ENCODE measurements at regions not wholly inside any gene's neighbourhood (a gene's known extent, or its start where the extent isn't known, plus 50 kb on each side); places are given as distances from the start of the nearest gene placed in this dataset.

- H3K4me1 ChIP-seq (ENCODE audit: control insufficient read depth, insufficient read depth, low read length), result peaks cover 32% of the 10 kb centered on the region
- no peak overlapping the region for H3K27ac ChIP-seq (ENCODE audit: low read length)
- H3K27me3 ChIP-seq (ENCODE audit: control insufficient read depth, insufficient read depth, low read length), result peaks cover 38% of the 10 kb centered on the region
- no peak for DNase-seq
- peaks cover 2% of the 10 kb centered on the region for H3K9me3 ChIP-seq (replicated peaks; ENCODE audit: control insufficient read depth, low read depth, low read length)
- 82% methylated on average over 8 of the region's 25 CpGs for WGBS (ENCODE audit: insufficient coverage)
- H3K36me3 ChIP-seq (ENCODE audit: control insufficient read depth, insufficient read depth, low read length), result no peaks in the 10 kb centered on the region
- H3K4me3 ChIP-seq (ENCODE audit: low read length), result no peak overlapping the region
Measured at GRCh38 chr12:132416121-132416673, 73.8 kb upstream of the FBRSL1 start.

- Histone ChIP-seq H3K9me3 (replicated peaks; ENCODE audit: control insufficient read depth, low read depth, low read length) (no peaks in the 10 kb centered on the region), H3K27ac (ENCODE audit: low read length) (no peak overlapping the region), H3K36me3 (ENCODE audit: control insufficient read depth, insufficient read depth, low read length) (no peaks in the 10 kb centered on the region), H3K4me1 (ENCODE audit: control insufficient read depth, insufficient read depth, low read length) (peaks cover 32% of the 10 kb centered on the region), H3K4me3 (ENCODE audit: low read length) (no peak overlapping the region), H3K27me3 (ENCODE audit: control insufficient read depth, insufficient read depth, low read length) (peaks cover 33% of the 10 kb centered on the region)
- no peak for DNase-seq
- WGBS (ENCODE audit: insufficient coverage), result 50% methylated on average over 24 of the region's 25 CpGs
Measured at GRCh38 chr12:132415327-132416120, 74.4 kb upstream of the FBRSL1 start.

- Histone ChIP-seq H3K4me1 (ENCODE audit: control insufficient read depth, insufficient read depth, low read length) (peaks cover 31% of the 10 kb centered on the region), H3K4me3 (ENCODE audit: low read length) (no peak overlapping the region), H3K27ac (ENCODE audit: low read length) (no peak overlapping the region), H3K9me3 (replicated peaks; ENCODE audit: control insufficient read depth, low read depth, low read length) (no peaks in the 10 kb centered on the region), H3K27me3 (ENCODE audit: control insufficient read depth, insufficient read depth, low read length) (peaks cover 32% of the 10 kb centered on the region), H3K36me3 (ENCODE audit: control insufficient read depth, insufficient read depth, low read length) (no peaks in the 10 kb centered on the region)
- DNase-seq, result peak; percentile 90
- WGBS (ENCODE audit: insufficient coverage), result 13% methylated on average over 28 of the region's 30 CpGs
Measured at GRCh38 chr12:132414634-132415326, 75.2 kb upstream of the FBRSL1 start.

GRCh38 chr12:132413931-132414588 is 75.9 kb upstream of the FBRSL1 start:
- no peak overlapping the region for H3K27ac ChIP-seq (ENCODE audit: low read length)
- no peaks in the 10 kb centered on the region for H3K36me3 ChIP-seq (ENCODE audit: control insufficient read depth, insufficient read depth, low read length)
- peaks cover 27% of the 10 kb centered on the region for H3K4me1 ChIP-seq (ENCODE audit: control insufficient read depth, insufficient read depth, low read length)
- H3K4me3 ChIP-seq (ENCODE audit: low read length), result no peak overlapping the region
- no peak for DNase-seq
- no peaks in the 10 kb centered on the region for H3K9me3 ChIP-seq (replicated peaks; ENCODE audit: control insufficient read depth, low read depth, low read length)
- 28% methylated on average over 30 of the region's 36 CpGs for WGBS (ENCODE audit: insufficient coverage)
- peaks cover 27% of the 10 kb centered on the region for H3K27me3 ChIP-seq (ENCODE audit: control insufficient read depth, insufficient read depth, low read length)

GRCh38 chr12:132411457-132411856 is 78.5 kb upstream of the FBRSL1 start:
- peaks cover 29% of the 10 kb centered on the region for H3K27me3 ChIP-seq (ENCODE audit: control insufficient read depth, insufficient read depth, low read length)
- no peaks in the 10 kb centered on the region for H3K36me3 ChIP-seq (ENCODE audit: control insufficient read depth, insufficient read depth, low read length)
- no peaks in the 10 kb centered on the region for H3K9me3 ChIP-seq (replicated peaks; ENCODE audit: control insufficient read depth, low read depth, low read length)
- H3K27ac ChIP-seq (ENCODE audit: low read length), result no peak overlapping the region
- WGBS (ENCODE audit: insufficient coverage), result 95% methylated on average over 3 of the region's 7 CpGs
- no peak overlapping the region for H3K4me3 ChIP-seq (ENCODE audit: low read length)
- peaks cover 35% of the 10 kb centered on the region for H3K4me1 ChIP-seq (ENCODE audit: control insufficient read depth, insufficient read depth, low read length)
- DNase-seq, result no peak

GRCh38 chr12:132410849-132411248 is 79.1 kb upstream of the FBRSL1 start:
- H3K9me3 ChIP-seq (replicated peaks; ENCODE audit: control insufficient read depth, low read depth, low read length), result no peaks in the 10 kb centered on the region
- no peak overlapping the region for H3K4me3 ChIP-seq (ENCODE audit: low read length)
- peaks cover 30% of the 10 kb centered on the region for H3K27me3 ChIP-seq (ENCODE audit: control insufficient read depth, insufficient read depth, low read length)
- H3K4me1 ChIP-seq (ENCODE audit: control insufficient read depth, insufficient read depth, low read length), result peaks cover 37% of the 10 kb centered on the region
- WGBS (ENCODE audit: insufficient coverage), result 83% methylated on average over 8 of the region's 14 CpGs
- no peaks in the 10 kb centered on the region for H3K36me3 ChIP-seq (ENCODE audit: control insufficient read depth, insufficient read depth, low read length)
- no peak for DNase-seq
- H3K27ac ChIP-seq (ENCODE audit: low read length), result no peak overlapping the region

- Histone ChIP-seq H3K4me1 (ENCODE audit: control insufficient read depth, insufficient read depth, low read length) (peaks cover 37% of the 10 kb centered on the region), H3K36me3 (ENCODE audit: control insufficient read depth, insufficient read depth, low read length) (no peaks in the 10 kb centered on the region), H3K9me3 (replicated peaks; ENCODE audit: control insufficient read depth, low read depth, low read length) (no peaks in the 10 kb centered on the region), H3K27me3 (ENCODE audit: control insufficient read depth, insufficient read depth, low read length) (peaks cover 29% of the 10 kb centered on the region), H3K4me3 (ENCODE audit: low read length) (no peak overlapping the region), H3K27ac (ENCODE audit: low read length) (no peak overlapping the region)
- 71% methylated on average over 18 of the region's 18 CpGs for WGBS (ENCODE audit: insufficient coverage)
- DNase-seq, result no peak
Measured at GRCh38 chr12:132410296-132410625, 79.7 kb upstream of the FBRSL1 start.

GRCh38 chr12:132409495-132410295 is 80.3 kb upstream of the FBRSL1 start:
- Histone ChIP-seq H3K27me3 (ENCODE audit: control insufficient read depth, insufficient read depth, low read length) (peaks cover 25% of the 10 kb centered on the region), H3K36me3 (ENCODE audit: control insufficient read depth, insufficient read depth, low read length) (no peaks in the 10 kb centered on the region), H3K27ac (ENCODE audit: low read length) (no peak overlapping the region), H3K4me1 (ENCODE audit: control insufficient read depth, insufficient read depth, low read length) (peaks cover 35% of the 10 kb centered on the region), H3K4me3 (ENCODE audit: low read length) (no peak overlapping the region), H3K9me3 (replicated peaks; ENCODE audit: control insufficient read depth, low read depth, low read length) (no peaks in the 10 kb centered on the region)
- 85% methylated on average over 32 of the region's 42 CpGs for WGBS (ENCODE audit: insufficient coverage)
- DNase-seq, result no peak

GRCh38 chr12:132408626-132409494 is 79.5 kb upstream of the GALNT9 start:
- H3K36me3 ChIP-seq (ENCODE audit: control insufficient read depth, insufficient read depth, low read length), result no peaks in the 10 kb centered on the region
- peaks cover 27% of the 10 kb centered on the region for H3K4me1 ChIP-seq (ENCODE audit: control insufficient read depth, insufficient read depth, low read length)
- no peaks in the 10 kb centered on the region for H3K9me3 ChIP-seq (replicated peaks; ENCODE audit: control insufficient read depth, low read depth, low read length)
- WGBS (ENCODE audit: insufficient coverage), result 67% methylated on average over 28 of the region's 33 CpGs
- DNase-seq, result no peak
- H3K4me3 ChIP-seq (ENCODE audit: low read length), result no peak overlapping the region
- no peak overlapping the region for H3K27ac ChIP-seq (ENCODE audit: low read length)
- peaks cover 18% of the 10 kb centered on the region for H3K27me3 ChIP-seq (ENCODE audit: control insufficient read depth, insufficient read depth, low read length)
